Gastrocnemius medialis (tissue), 4 donors: ENCODE measurements at regions not wholly inside any gene's neighbourhood (a gene's known extent, or its start where the extent isn't known, plus 50 kb on each side); places are given as distances from the start of the nearest gene placed in this dataset.

ENCODE experiments used
- POLR2A ChIP-seq, 2 donors: fragments of 450-650 bp; IDR thresholded peaks; one replicate each; pipeline ENCODE4 v1.6.1; 2017; ENCODE audit warnings: antibody characterized with exemption in 2 of 2, mild to moderate bottlenecking in 2 of 2, moderate library complexity in 2 of 2
- TF ChIP-seq, protein P1 (sequence below), 5 experiments: fragments of 450-650 bp in 3 of 5; fragments of 200-600 bp in 2 of 5; sonication (generic) in 2 of 5; IDR thresholded peaks in 4 of 5; conservative IDR thresholded peaks in 1 of 5; 1 replicate in 4 of 5; 2 replicates in 1 of 5; pipeline ENCODE4 v1.5.1; 2016 to 2019; ENCODE audit warnings: antibody characterized with exemption in 5 of 5, mild to moderate bottlenecking in 3 of 5, moderate library complexity in 3 of 5

GRCh38 chr3:22147161-22147560 lies 396.2 kb upstream of the ZNF385D start:
- TF ChIP-seq, protein P1, sequence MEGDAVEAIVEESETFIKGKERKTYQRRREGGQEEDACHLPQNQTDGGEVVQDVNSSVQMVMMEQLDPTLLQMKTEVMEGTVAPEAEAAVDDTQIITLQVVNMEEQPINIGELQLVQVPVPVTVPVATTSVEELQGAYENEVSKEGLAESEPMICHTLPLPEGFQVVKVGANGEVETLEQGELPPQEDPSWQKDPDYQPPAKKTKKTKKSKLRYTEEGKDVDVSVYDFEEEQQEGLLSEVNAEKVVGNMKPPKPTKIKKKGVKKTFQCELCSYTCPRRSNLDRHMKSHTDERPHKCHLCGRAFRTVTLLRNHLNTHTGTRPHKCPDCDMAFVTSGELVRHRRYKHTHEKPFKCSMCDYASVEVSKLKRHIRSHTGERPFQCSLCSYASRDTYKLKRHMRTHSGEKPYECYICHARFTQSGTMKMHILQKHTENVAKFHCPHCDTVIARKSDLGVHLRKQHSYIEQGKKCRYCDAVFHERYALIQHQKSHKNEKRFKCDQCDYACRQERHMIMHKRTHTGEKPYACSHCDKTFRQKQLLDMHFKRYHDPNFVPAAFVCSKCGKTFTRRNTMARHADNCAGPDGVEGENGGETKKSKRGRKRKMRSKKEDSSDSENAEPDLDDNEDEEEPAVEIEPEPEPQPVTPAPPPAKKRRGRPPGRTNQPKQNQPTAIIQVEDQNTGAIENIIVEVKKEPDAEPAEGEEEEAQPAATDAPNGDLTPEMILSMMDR (IDR thresholded peaks at IDR 0.05 in 4 of 5, conservative IDR thresholded peaks at IDR 0.05 in 1 of 5), result no peak
- TF ChIP-seq POLR2A (IDR thresholded peaks at IDR 0.05), result no peak
